Lower lobe of right lung (tissue), 2 donors: ENCODE measurements at regions not wholly inside any gene's neighbourhood (a gene's known extent, or its start where the extent isn't known, plus 50 kb on each side); places are given as distances from the start of the nearest gene placed in this dataset.

Experiments
- ATAC-seq, 2 donors: fragments of 200-7000 bp; cut with Tn5 transposase; one replicate each; pipeline ENCODE4 v1.9.1; 2020 to 2022; ENCODE audit warnings: mild to moderate bottlenecking in 2 of 2, moderate library complexity in 2 of 2
- DNase-seq: peaks from one replicate; pipeline ENCODE4 v3.0.0-alpha.2; 2020
- H3K27ac ChIP-seq: fragments of 200-600 bp; one replicate; pipeline ENCODE4 v1.8.0; 2022
- H3K27me3 ChIP-seq: fragments of 200-600 bp; one replicate; pipeline ENCODE4 v1.8.0; 2022; ENCODE audit warnings: low read depth
- H3K36me3 ChIP-seq: fragments of 200-600 bp; one replicate; pipeline ENCODE4 v1.8.0; 2022; ENCODE audit warnings: mild to moderate bottlenecking
- H3K4me1 ChIP-seq: fragments of 200-600 bp; one replicate; pipeline ENCODE4 v1.8.0; 2022
- H3K4me3 ChIP-seq: fragments of 200-600 bp; one replicate; pipeline ENCODE4 v1.8.0; 2022; ENCODE audit warnings: mild to moderate bottlenecking
- H3K9me3 ChIP-seq: fragments of 200-600 bp; one replicate; pipeline ENCODE4 v1.8.0; 2022
- CTCF ChIP-seq: fragments of 200-600 bp; IDR thresholded peaks from one replicate; pipeline ENCODE4 v1.8.0; 2022; ENCODE audit warnings: antibody characterized with exemption, mild to moderate bottlenecking
- intact Hi-C: fragments of 100-400 bp; cut with DNase I; formaldehyde crosslinking; loops from one replicate; pipeline ENCODE4 v1.11.0; 2022
- donor health status: DM: no; HTN: yes; CAD: no; lungs with severe emphysema.

- Histone ChIP-seq H3K4me3 (no peak overlapping the region), H3K4me1 (no peaks in the 10 kb centered on the region), H3K9me3 (no peaks in the 10 kb centered on the region), H3K27ac (no peak overlapping the region), H3K27me3 (no peaks in the 10 kb centered on the region), H3K36me3 (no peaks in the 10 kb centered on the region)
- ATAC-seq (no peak), DNase-seq (no peak)
- TF ChIP-seq CTCF: no peak
- intact Hi-C loops: no loop called here
Observed at GRCh38 chr6:14200047-14200446, 82.5 kb downstream of the CD83 start.

GRCh38 chr6:14202947-14203346 lies 85.4 kb downstream of the CD83 start:
- no peak for ATAC-seq
- no peak for TF ChIP-seq CTCF
- H3K27me3 ChIP-seq: no peaks in the 10 kb centered on the region
- H3K36me3 ChIP-seq: no peaks in the 10 kb centered on the region
- no peaks in the 10 kb centered on the region for H3K9me3 ChIP-seq
- H3K27ac ChIP-seq: no peak overlapping the region
- H3K4me3 ChIP-seq: no peak overlapping the region
- intact Hi-C loops: no loop called here
- H3K4me1 ChIP-seq: no peaks in the 10 kb centered on the region
- DNase-seq: no peak

- Histone ChIP-seq H3K27me3 (no peaks in the 10 kb centered on the region), H3K9me3 (no peaks in the 10 kb centered on the region), H3K4me3 (no peak overlapping the region), H3K27ac (no peak overlapping the region), H3K36me3 (no peaks in the 10 kb centered on the region), H3K4me1 (peaks cover 9% of the 10 kb centered on the region)
- ATAC-seq (no peak), DNase-seq (no peak)
- no peak for TF ChIP-seq CTCF
- intact Hi-C loops: no loop called here
Observed at GRCh38 chr6:14206391-14206790, 88.8 kb downstream of the CD83 start.

GRCh38 chr6:14207448-14207847 lies 89.9 kb downstream of the CD83 start:
- Histone ChIP-seq H3K27ac (no peak overlapping the region), H3K4me3 (no peak overlapping the region), H3K36me3 (no peaks in the 10 kb centered on the region), H3K27me3 (no peaks in the 10 kb centered on the region), H3K4me1 (peaks cover 17% of the 10 kb centered on the region), H3K9me3 (no peaks in the 10 kb centered on the region)
- TF ChIP-seq CTCF: no peak
- ATAC-seq: no peak
- intact Hi-C loops: no loop called here
- DNase-seq: no peak

GRCh38 chr6:14209000-14209399 lies 91.4 kb downstream of the CD83 start:
- Histone ChIP-seq H3K27ac (no peak overlapping the region), H3K4me3 (no peak overlapping the region), H3K27me3 (no peaks in the 10 kb centered on the region), H3K36me3 (no peaks in the 10 kb centered on the region), H3K9me3 (no peaks in the 10 kb centered on the region), H3K4me1 (peaks cover 17% of the 10 kb centered on the region)
- intact Hi-C loops: no loop called here
- no peak for DNase-seq
- ATAC-seq: no peak
- TF ChIP-seq CTCF: no peak

- no peak for ATAC-seq
- DNase-seq: no peak
- H3K36me3 ChIP-seq: no peaks in the 10 kb centered on the region
- no peaks in the 10 kb centered on the region for H3K9me3 ChIP-seq
- no peak overlapping the region for H3K27ac ChIP-seq
- H3K27me3 ChIP-seq: no peaks in the 10 kb centered on the region
- no peak for TF ChIP-seq CTCF
- peaks cover 17% of the 10 kb centered on the region for H3K4me1 ChIP-seq
- intact Hi-C loops: no loop called here
- H3K4me3 ChIP-seq: peak overlapping the region; percentile 81
Observed at GRCh38 chr6:14210077-14210476, 92.5 kb downstream of the CD83 start.
